K562 (cell line): ENCODE measurements at regions not wholly inside any gene's neighbourhood (a gene's known extent, or its start where the extent isn't known, plus 50 kb on each side); places are given as distances from the start of the nearest gene placed in this dataset.

Experiments
- ATAC-seq: fragments of 200-7000 bp; cut with Tn5 transposase; 3 replicates; pipeline ENCODE4 v1.9.1; 2020; ENCODE audit warnings: moderate library complexity
- BruUV-seq: library from RNA; stranded (reverse); fragments of 400-500 nt; replicated peaks from 2 replicates; lab custom pipeline; 2021; lab: Mats Ljungman, UMichigan
- CTCF ChIA-PET: fragments of 300-600 bp; formaldehyde crosslinking; extraction: SDS; loops from one replicate; lab custom pipeline; 2021; ENCODE audit warnings: low intra/inter-chr PET ratio; lab: Yijun Ruan, JAX
- POLR2A ChIA-PET: fragments of 300-600, 350-650 bp; sonication (Branson Sonifier 250); formaldehyde crosslinking; extraction: SDS; loops from one replicate; lab custom pipeline; 2021; ENCODE audit warnings: antibody characterized with exemption, inconsistent platforms; lab: Yijun Ruan, JAX
- DNase-seq, 4 experiments: peaks; one replicate each; pipeline versions ENCODE4 v3.0.0 to v3.0.0-alpha.2; 2011 to 2018; ENCODE audit warnings: low spot score in 3 of 4, mixed read lengths in 3 of 4; ENCODE audit errors: extremely low read depth in 1 of 4
- FAIRE-seq: peaks from 2 replicates; lab custom pipeline; 2011; peaks lifted over from hg19 to GRCh38; lab: Jason Lieb, UNC
- H2AFZ ChIP-seq: 2 replicates; pipeline ENCODE4 v1.6.0; 2011; ENCODE audit warnings: low read depth, low read length, control low read depth, inconsistent platforms
- H3K27ac ChIP-seq: fragments of 200-600 bp; 3 replicates; pipeline ENCODE4 v1.8.0; 2011; ENCODE audit warnings: low read depth, mild to moderate bottlenecking, control low read depth, inconsistent platforms, low read length, moderate library complexity, mixed read lengths; ENCODE audit errors: extremely low read depth
- H3K27me3 ChIP-seq, 2 experiments: fragments of 300-600 bp in 1 of 2; 2 replicates in 1 of 2; 3 replicates in 1 of 2; pipeline versions ENCODE4 v1.6.0 to v1.8.0; 2011; ENCODE audit warnings: inconsistent platforms in 2 of 2, low read length in 2 of 2, mild to moderate bottlenecking in 1 of 2, mixed read lengths in 1 of 2, moderate library complexity in 1 of 2; ENCODE audit not compliant: control insufficient read depth in 2 of 2, insufficient read depth in 2 of 2
- H3K36me3 ChIP-seq: fragments of 300-600 bp; 3 replicates; pipeline ENCODE4 v1.8.0; 2011; ENCODE audit warnings: mild to moderate bottlenecking, low read length, inconsistent platforms; ENCODE audit not compliant: control insufficient read depth, insufficient read depth
- H3K4me1 ChIP-seq, 2 experiments: fragments of 200-600 bp in 1 of 2; replicated peaks in 1 of 2; 2 replicates in 1 of 2; 3 replicates in 1 of 2; pipeline versions ENCODE4 v1.5.1 to v1.8.0; 2011; ENCODE audit warnings: inconsistent platforms in 2 of 2, low read length in 2 of 2, mild to moderate bottlenecking in 1 of 2, mixed read lengths in 1 of 2, moderate library complexity in 1 of 2; ENCODE audit not compliant: control insufficient read depth in 2 of 2, insufficient read depth in 2 of 2
- H3K4me2 ChIP-seq: 2 replicates; pipeline ENCODE4 v1.6.1; 2011; ENCODE audit warnings: low read length, control low read depth, inconsistent platforms, mixed read lengths; ENCODE audit not compliant: insufficient read depth
- H3K4me3 ChIP-seq: fragments of 200-600 bp; sonication (generic), shearing (Covaris generic); 2 replicates; pipeline ENCODE4 v1.5.1; 2016; ENCODE audit warnings: control low read depth, inconsistent platforms
- H3K79me2 ChIP-seq: fragments of 200-600 bp; 3 replicates; pipeline ENCODE4 v1.8.0; 2011; ENCODE audit warnings: low read length, inconsistent platforms; ENCODE audit not compliant: control insufficient read depth, insufficient read depth
- H3K9ac ChIP-seq, 2 experiments: 2 replicates each; pipeline versions ENCODE4 v1.6.0 to v1.6.1; 2011; ENCODE audit warnings: low read depth in 2 of 2, low read length in 2 of 2, control low read depth in 1 of 2, inconsistent platforms in 1 of 2, mild to moderate bottlenecking in 1 of 2, mixed read lengths in 1 of 2; ENCODE audit not compliant: insufficient read depth in 1 of 2
- H3K9me1 ChIP-seq: one replicate; pipeline ENCODE4 v1.6.0; 2011; ENCODE audit warnings: inconsistent platforms, mild to moderate bottlenecking, low read length, moderate library complexity; ENCODE audit not compliant: control insufficient read depth, insufficient read depth
- H3K9me3 ChIP-seq: replicated peaks from 2 replicates; pipeline ENCODE4 v1.5.1; 2011; ENCODE audit warnings: low read depth, low read length, inconsistent platforms; ENCODE audit not compliant: control insufficient read depth, insufficient read depth
- H4K20me1 ChIP-seq: replicated peaks from 2 replicates; pipeline ENCODE4 v1.6.1; 2011; ENCODE audit warnings: low read length, inconsistent platforms, mixed read lengths; ENCODE audit not compliant: control insufficient read depth, insufficient read depth
- ARID4B ChIP-seq: sonication (generic); formaldehyde crosslinking; IDR thresholded peaks from 2 replicates; pipeline ENCODE4 v1.8.0; 2022; ENCODE audit warnings: mild to moderate bottlenecking, missing genetic modification reagents
- BHLHE40 ChIP-seq: IDR thresholded peaks from 2 replicates; pipeline ENCODE4 v1.6.1; 2011; ENCODE audit warnings: low read length, improper control_type of control experiment
- CC2D1A ChIP-seq: fragments of 450-650 bp; IDR thresholded peaks from 2 replicates; pipeline ENCODE4 v1.6.1; 2017; ENCODE audit warnings: mild to moderate bottlenecking
- FOXM1 ChIP-seq, 2 experiments: fragments of 450-650 bp in 1 of 2; sonication (generic) in 1 of 2; formaldehyde crosslinking in 1 of 2; IDR thresholded peaks; 2 replicates each; pipeline versions ENCODE4 v1.6.1 to v1.9.0; 2017 to 2022; ENCODE audit warnings: low read depth in 2 of 2, mild to moderate bottlenecking in 2 of 2, missing genetic modification reagents in 1 of 2, moderate library complexity in 1 of 2
- HNRNPUL1 ChIP-seq: fragments of 200-400 bp; formaldehyde crosslinking; IDR thresholded peaks from 2 replicates; pipeline ENCODE4 v1.6.1; 2017; ENCODE audit warnings: low read length
- KDM5B ChIP-seq: fragments of 200-600 bp; sonication (generic); IDR thresholded peaks from 2 replicates; pipeline ENCODE4 v1.6.1; 2012; ENCODE audit warnings: low read depth, mild to moderate bottlenecking, moderate library complexity, low read length, control low read depth, inconsistent platforms; ENCODE audit not compliant: insufficient replicate concordance
- MCM3 ChIP-seq: fragments of 450-650 bp; IDR thresholded peaks from 2 replicates; pipeline ENCODE4 v1.6.1; 2016
- RNF2 ChIP-seq: sonication (generic); IDR thresholded peaks from 2 replicates; pipeline ENCODE4 v1.6.1; 2016
- SNAPC5 ChIP-seq: fragments of 250-450 bp; sonication (Bioruptor Pico); IDR thresholded peaks from 2 replicates; pipeline ENCODE4 v1.8.0; 2021; ENCODE audit warnings: moderate library complexity, mild to moderate bottlenecking, inconsistent platforms
- ZBTB12 ChIP-seq: fragments of 250-450 bp; sonication (Bioruptor Pico); IDR thresholded peaks from 2 replicates; pipeline ENCODE4 v1.4.0; 2020
- ZNF699 ChIP-seq: fragments of 250-450 bp; sonication (Bioruptor Pico); IDR thresholded peaks from 2 replicates; pipeline ENCODE4 v1.8.0; 2021; ENCODE audit warnings: mild to moderate bottlenecking, moderate library complexity; ENCODE audit not compliant: insufficient replicate concordance
- WGBS: fragments of 100-300 bp; shearing (Covaris generic); methylation state at CpG from one replicate; pipeline ENCODE4 v1.1.6; 2016; ENCODE audit warnings: low coverage, mixed read lengths; ENCODE audit not compliant: insufficient coverage; ENCODE audit errors: missing lambda C conversion rate; 5-methylcytosine and 5-hydroxymethylcytosine counted together
- in situ Hi-C: fragments of 300-500 bp; cut with MboI; formaldehyde crosslinking; loops from 4 replicates; pipeline ENCODE4 v1.15.0; 2018; ENCODE audit warnings: inconsistent platforms, mixed read lengths
- intact Hi-C: fragments of 100-400 bp; cut with micrococcal nuclease; formaldehyde crosslinking; loops from 2 replicates; pipeline ENCODE4 v1.14.2; 2022
- TF ChIP-seq, protein P1 (sequence below): sonication (generic); formaldehyde crosslinking; IDR thresholded peaks from 2 replicates; pipeline ENCODE4 v1.8.0; 2022; ENCODE audit warnings: mild to moderate bottlenecking, missing genetic modification reagents

- H3K9ac ChIP-seq: no peak overlapping the region
- no peaks in the 10 kb centered on the region for H3K79me2 ChIP-seq
- H3K27me3 ChIP-seq: no peaks in the 10 kb centered on the region
- POLR2A ChIA-PET: no interaction called here
- no peaks in the 10 kb centered on the region for H3K4me1 ChIP-seq
- no peak for DNase-seq
- FAIRE-seq: no peak
- no peak overlapping the region for H3K4me3 ChIP-seq
- BruUV-seq: no TSS peak
- H3K9me3 ChIP-seq: no peaks in the 10 kb centered on the region
- in situ Hi-C loops (no loop called here), intact Hi-C loops (no loop called here)
- 0% methylated on average over 3 of the region's 3 CpGs for WGBS
- no peak overlapping the region for H3K4me2 ChIP-seq
- no peak overlapping the region for H3K27ac ChIP-seq
- no peaks in the 10 kb centered on the region for H3K9me1 ChIP-seq
- no peaks in the 10 kb centered on the region for H4K20me1 ChIP-seq
- H2AFZ ChIP-seq: no peak overlapping the region
- no peak for ATAC-seq
- H3K36me3 ChIP-seq: no peaks in the 10 kb centered on the region
- CTCF ChIA-PET: no interaction called here
- TF ChIP-seq FOXM1 (IDR thresholded peaks at IDR 0.05; ENCODE audit: low read depth): no peak
- TF ChIP-seq FOXM1 (CRISPR knock-in tag; IDR thresholded peaks at IDR 0.05; ENCODE audit: low read depth): no peak
- no peak for TF ChIP-seq KDM5B
- no peak for TF ChIP-seq SNAPC5 (CRISPR knock-in tag)
- TF ChIP-seq HNRNPUL1: no peak
- no peak for TF ChIP-seq CC2D1A
- TF ChIP-seq MCM3: no peak
- TF ChIP-seq RNF2: no peak
- TF ChIP-seq ARID4B (CRISPR knock-in tag): no peak
- no peak for TF ChIP-seq ZBTB12
- TF ChIP-seq, protein P1, sequence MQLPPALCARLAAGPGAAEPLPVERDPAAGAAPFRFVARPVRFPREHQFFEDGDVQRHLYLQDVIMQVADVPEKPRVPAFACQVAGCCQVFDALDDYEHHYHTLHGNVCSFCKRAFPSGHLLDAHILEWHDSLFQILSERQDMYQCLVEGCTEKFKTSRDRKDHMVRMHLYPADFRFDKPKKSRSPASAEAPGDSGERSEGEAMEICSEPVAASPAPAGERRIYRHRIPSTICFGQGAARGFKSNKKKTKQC (CRISPR knock-in tag): no peak
- TF ChIP-seq BHLHE40: no peak
- no peak for TF ChIP-seq ZNF699 (CRISPR knock-in tag)
Measured at GRCh38 chr5:92102313-92102712, 719.2 kb upstream of the ARRDC3 start.
